Stimulated activated CD8-positive, alpha-beta memory T cell treated with anti-CD3 and anti-CD28 coated beads, Interleukin-12 subunit alpha, Interleukin-12 subunit beta, amount 100 ng/mL, for 24 hours (primary cell): ENCODE measurements at regions not wholly inside any gene's neighbourhood (a gene's known extent, or its start where the extent isn't known, plus 50 kb on each side); places are given as distances from the start of the nearest gene placed in this dataset.
"Not testable (repeated sequence)": the region's sequence is repeated elsewhere in the genome, so short reads cannot be mapped to it uniquely, and the experiment has no call there.

Source experiments
- DNase-seq: peaks from one replicate; pipeline ENCODE4 v3.0.0-alpha.2; 2020; ENCODE audit errors: extremely low read depth

GRCh38 chr13:42373048-42373812 is 101.3 kb downstream of the AKAP11 start:
- DNase-seq, result no peak

- DNase-seq, result no peak
Measured at GRCh38 chr13:42375663-42376062, 103.7 kb downstream of the AKAP11 start.

GRCh38 chr13:42377640-42378382 is 105.9 kb downstream of the AKAP11 start:
- no peak for DNase-seq

GRCh38 chr13:42378383-42378780 is 106.4 kb downstream of the AKAP11 start:
- DNase-seq, result no peak

GRCh38 chr13:42379241-42379640 is 107.3 kb downstream of the AKAP11 start:
- DNase-seq, result no peak

- no peak for DNase-seq
Measured at GRCh38 chr13:42380420-42381164, 108.6 kb downstream of the AKAP11 start.

GRCh38 chr13:42381165-42381425 is 109.1 kb downstream of the AKAP11 start:
- no peak for DNase-seq

GRCh38 chr13:42381426-42381825 is 109.5 kb downstream of the AKAP11 start:
- DNase-seq, result not testable (repeated sequence)

- DNase-seq, result no peak
Measured at GRCh38 chr13:42383025-42383424, 111.1 kb downstream of the AKAP11 start.

- no peak for DNase-seq
Measured at GRCh38 chr13:42384265-42384664, 112.3 kb downstream of the AKAP11 start.

- DNase-seq, result no peak
Measured at GRCh38 chr13:42388326-42388725, 116.4 kb downstream of the AKAP11 start.

- no peak for DNase-seq
Measured at GRCh38 chr13:42389041-42389440, 117.1 kb downstream of the AKAP11 start.

- DNase-seq, result no peak
Measured at GRCh38 chr13:42392180-42392579, 120.2 kb downstream of the AKAP11 start.

GRCh38 chr13:42392716-42393572 is 121.0 kb downstream of the AKAP11 start:
- DNase-seq, result no peak

GRCh38 chr13:42393573-42394360 is 121.8 kb downstream of the AKAP11 start:
- no peak for DNase-seq

- no peak for DNase-seq
Measured at GRCh38 chr13:42394361-42394708, 122.4 kb downstream of the AKAP11 start.

- DNase-seq, result no peak
Measured at GRCh38 chr13:42394711-42395085, 122.7 kb downstream of the AKAP11 start.

- no peak for DNase-seq
Measured at GRCh38 chr13:42395086-42395821, 123.3 kb downstream of the AKAP11 start.

- no peak for DNase-seq
Measured at GRCh38 chr13:42396501-42396900, 124.5 kb downstream of the AKAP11 start.

GRCh38 chr13:42396901-42397655 is 125.1 kb downstream of the AKAP11 start:
- DNase-seq, result no peak
